SU-DHL-6 (cell line): ENCODE measurements at regions not wholly inside any gene's neighbourhood (a gene's known extent, or its start where the extent isn't known, plus 50 kb on each side); places are given as distances from the start of the nearest gene placed in this dataset.

Experiments
- H2AFZ ChIP-seq: fragments of 200-600 bp; sonication (generic); 2 replicates; pipeline ENCODE4 v1.6.1; 2014; ENCODE audit warnings: low read depth, mild to moderate bottlenecking, moderate library complexity, mixed read lengths, antibody characterized with exemption, low read length; ENCODE audit not compliant: severe bottlenecking
- H3F3A ChIP-seq: fragments of 200-600 bp; shearing (Covaris generic); 2 replicates; pipeline ENCODE4 v1.6.0; 2016; ENCODE audit warnings: antibody characterized with exemption, mild to moderate bottlenecking; ENCODE audit not compliant: insufficient read depth
- H3K27ac ChIP-seq: fragments of 200-600 bp; sonication (generic); 2 replicates; pipeline ENCODE4 v1.5.1; 2016; ENCODE audit warnings: low read depth, mild to moderate bottlenecking, low read length, moderate library complexity, mixed read lengths
- H3K27me3 ChIP-seq: fragments of 200-600 bp; sonication (generic), shearing (Covaris generic); 2 replicates; pipeline ENCODE4 v1.6.0; 2014; ENCODE audit warnings: mild to moderate bottlenecking, low read length
- H3K36me3 ChIP-seq: fragments of 200-600 bp; sonication (generic); 2 replicates; pipeline ENCODE4 v1.6.1; 2014; ENCODE audit warnings: mild to moderate bottlenecking, low read length, mixed read lengths
- H3K4me2 ChIP-seq: fragments of 300-600, 200-600 bp; shearing (Covaris generic), sonication (generic); 2 replicates; pipeline ENCODE4 v1.6.0; 2014; ENCODE audit warnings: low read length, low read depth, mild to moderate bottlenecking; ENCODE audit not compliant: poor library complexity, severe bottlenecking
- H3K4me3 ChIP-seq: fragments of 200-600 bp; sonication (generic); 2 replicates; pipeline ENCODE4 v1.5.1; 2014; ENCODE audit warnings: antibody characterized with exemption, low read length, mild to moderate bottlenecking, mixed read lengths; ENCODE audit not compliant: insufficient read depth, poor library complexity, severe bottlenecking
- H3K79me2 ChIP-seq: fragments of 200-600 bp; sonication (generic); 2 replicates; pipeline ENCODE4 v1.6.1; 2014; ENCODE audit warnings: mild to moderate bottlenecking, low read length, moderate library complexity; ENCODE audit not compliant: insufficient read depth
- H3K9ac ChIP-seq: fragments of 200-600 bp; sonication (generic); 2 replicates; pipeline ENCODE4 v1.7.0; 2014; ENCODE audit warnings: mild to moderate bottlenecking, low read length
- H3K9me2 ChIP-seq: fragments of 200-600 bp; sonication (generic); replicated peaks from 2 replicates; pipeline ENCODE4 v1.6.1; 2014; ENCODE audit warnings: low read length; ENCODE audit not compliant: insufficient read depth
- H3K9me3 ChIP-seq: fragments of 200-600 bp; sonication (generic); 2 replicates; pipeline ENCODE4 v1.6.1; 2014; ENCODE audit warnings: low read length, mixed read lengths; ENCODE audit not compliant: insufficient read depth
- H4K20me1 ChIP-seq: fragments of 200-600 bp; sonication (generic); 2 replicates; pipeline ENCODE4 v1.6.1; 2014; ENCODE audit warnings: low read depth, mild to moderate bottlenecking, antibody characterized with exemption, low read length, moderate library complexity, mixed read lengths
- EZH2phosphoT487 ChIP-seq: fragments of 200-600 bp; sonication (generic), shearing (Covaris generic); conservative IDR thresholded peaks from 2 replicates; pipeline ENCODE4 v1.6.1; 2018; ENCODE audit warnings: mild to moderate bottlenecking, antibody characterized with exemption, low read length, moderate library complexity, mixed read lengths
- TF ChIP-seq, protein P1 (sequence below): fragments of 200-600 bp; sonication (generic); IDR thresholded peaks from one replicate; pipeline ENCODE4 v1.5.1; 2017; ENCODE audit warnings: antibody characterized with exemption, mild to moderate bottlenecking, low read length, moderate library complexity; ENCODE audit not compliant: insufficient read depth, poor library complexity, severe bottlenecking

DNA sequence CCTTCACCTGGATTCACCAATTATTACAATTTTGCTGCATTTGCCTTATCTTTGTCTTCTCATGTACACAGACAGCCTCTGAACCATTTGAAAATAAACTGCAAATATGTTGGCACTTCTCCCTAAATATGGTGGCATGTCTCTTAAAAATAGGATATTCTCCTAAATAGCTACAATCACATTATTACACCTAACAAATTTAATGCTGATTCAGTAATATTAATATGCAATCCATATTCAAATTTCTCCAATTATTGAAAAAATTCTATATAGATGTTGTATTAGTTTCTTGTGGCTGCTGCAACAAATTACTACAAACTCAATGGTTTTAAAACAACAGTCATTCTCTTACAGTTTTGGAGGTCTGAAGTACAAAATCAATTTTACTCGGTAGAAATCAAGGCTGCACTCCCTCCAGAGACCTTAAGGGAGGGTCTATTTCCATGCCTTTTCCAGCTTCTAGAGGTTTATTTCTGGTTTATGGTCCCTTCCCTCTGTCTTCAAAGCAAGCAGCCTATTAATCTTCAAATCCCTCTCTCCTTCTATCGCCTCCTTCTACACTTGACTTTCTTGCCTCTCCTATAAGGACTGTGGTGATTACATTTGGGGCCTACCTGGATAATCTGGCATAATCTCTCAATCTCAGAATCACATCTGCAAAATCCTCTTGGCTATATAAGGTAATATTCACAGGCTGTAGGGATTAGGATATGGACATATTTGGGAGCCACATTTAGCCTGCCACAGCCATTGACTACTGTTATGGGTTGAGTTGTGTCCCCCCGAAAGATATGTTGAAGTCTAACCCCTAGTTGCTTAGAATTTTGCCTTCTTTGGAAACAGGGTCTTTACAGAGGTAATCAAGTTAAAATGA lies 52.5 kb upstream of the BOLA1 start:
- Histone ChIP-seq H3K9ac (peak overlapping the region; percentile 75), H3K4me2 (peak overlapping the region; percentile 97)

DNA sequence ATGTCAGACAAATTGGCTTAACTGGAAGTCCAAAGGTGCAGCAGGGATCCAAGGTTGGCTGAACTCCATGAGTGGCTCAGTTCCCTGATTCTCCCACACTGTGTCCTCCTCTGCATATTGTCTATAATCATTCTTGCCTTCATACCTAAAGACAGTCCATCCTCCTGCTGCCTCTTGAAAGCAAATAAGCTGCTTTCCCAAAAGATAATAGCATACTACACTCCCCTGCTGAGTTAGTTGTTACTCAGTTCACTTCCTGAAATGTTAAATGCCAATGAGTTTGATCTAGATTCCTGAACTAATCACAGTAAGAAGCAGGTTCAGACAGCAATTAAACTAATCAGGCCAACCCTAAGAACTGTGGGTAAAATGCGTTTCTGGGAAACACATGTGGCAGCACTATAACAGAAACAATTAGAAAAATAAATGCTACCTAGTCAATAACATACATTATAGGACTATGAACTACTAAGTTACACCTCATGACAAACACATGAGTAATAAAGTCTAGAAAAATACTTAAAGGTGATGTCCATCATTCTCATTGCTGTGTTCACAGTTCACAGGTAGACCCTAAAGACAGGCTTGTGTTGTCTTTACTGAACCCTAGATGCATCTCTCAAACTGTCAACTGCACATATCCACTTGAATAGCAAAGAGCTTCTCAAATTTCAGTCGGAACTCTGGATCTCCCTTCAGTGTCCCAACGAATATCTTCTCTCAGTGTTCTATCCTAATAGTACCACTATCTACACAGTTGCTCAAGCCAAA lies 50.8 kb upstream of the BOLA1 start:
- no peaks in the 10 kb centered on the region for H3K27me3 ChIP-seq
- peak overlapping the region; percentile 75 for H3K9ac ChIP-seq
- TF ChIP-seq, protein P1, sequence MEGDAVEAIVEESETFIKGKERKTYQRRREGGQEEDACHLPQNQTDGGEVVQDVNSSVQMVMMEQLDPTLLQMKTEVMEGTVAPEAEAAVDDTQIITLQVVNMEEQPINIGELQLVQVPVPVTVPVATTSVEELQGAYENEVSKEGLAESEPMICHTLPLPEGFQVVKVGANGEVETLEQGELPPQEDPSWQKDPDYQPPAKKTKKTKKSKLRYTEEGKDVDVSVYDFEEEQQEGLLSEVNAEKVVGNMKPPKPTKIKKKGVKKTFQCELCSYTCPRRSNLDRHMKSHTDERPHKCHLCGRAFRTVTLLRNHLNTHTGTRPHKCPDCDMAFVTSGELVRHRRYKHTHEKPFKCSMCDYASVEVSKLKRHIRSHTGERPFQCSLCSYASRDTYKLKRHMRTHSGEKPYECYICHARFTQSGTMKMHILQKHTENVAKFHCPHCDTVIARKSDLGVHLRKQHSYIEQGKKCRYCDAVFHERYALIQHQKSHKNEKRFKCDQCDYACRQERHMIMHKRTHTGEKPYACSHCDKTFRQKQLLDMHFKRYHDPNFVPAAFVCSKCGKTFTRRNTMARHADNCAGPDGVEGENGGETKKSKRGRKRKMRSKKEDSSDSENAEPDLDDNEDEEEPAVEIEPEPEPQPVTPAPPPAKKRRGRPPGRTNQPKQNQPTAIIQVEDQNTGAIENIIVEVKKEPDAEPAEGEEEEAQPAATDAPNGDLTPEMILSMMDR: no peak
- TF ChIP-seq EZH2phosphoT487: no peak
- peak overlapping the region; percentile 97 for H3K4me2 ChIP-seq
- H4K20me1 ChIP-seq: no peaks in the 10 kb centered on the region
- H3K9me2 ChIP-seq: no peaks in the 10 kb centered on the region
- H3F3A ChIP-seq: peaks cover 57% of the 10 kb centered on the region
- no peaks in the 10 kb centered on the region for H3K9me3 ChIP-seq
- H2AFZ ChIP-seq: no peak overlapping the region
- H3K79me2 ChIP-seq: peaks cover 62% of the 10 kb centered on the region
- H3K4me3 ChIP-seq: peak overlapping the region; percentile 77
- H3K27ac ChIP-seq: peak overlapping the region; percentile 96
- no peaks in the 10 kb centered on the region for H3K36me3 ChIP-seq

More for the DNA sequence above, 52.5 kb upstream of the BOLA1 start:
- no peaks in the 10 kb centered on the region for H3K36me3 ChIP-seq
- no peaks in the 10 kb centered on the region for H3K27me3 ChIP-seq
- no peak overlapping the region for H2AFZ ChIP-seq
- H3K27ac ChIP-seq: peak overlapping the region; percentile 96
- TF ChIP-seq EZH2phosphoT487: no peak
- TF ChIP-seq, protein P1: no peak
- no peaks in the 10 kb centered on the region for H3K9me3 ChIP-seq
- H3K9me2 ChIP-seq: no peaks in the 10 kb centered on the region
- peak overlapping the region; percentile 31 for H3K4me3 ChIP-seq
- no peaks in the 10 kb centered on the region for H4K20me1 ChIP-seq
- H3F3A ChIP-seq: peaks cover 59% of the 10 kb centered on the region
- H3K79me2 ChIP-seq: peaks cover 64% of the 10 kb centered on the region

DNA sequence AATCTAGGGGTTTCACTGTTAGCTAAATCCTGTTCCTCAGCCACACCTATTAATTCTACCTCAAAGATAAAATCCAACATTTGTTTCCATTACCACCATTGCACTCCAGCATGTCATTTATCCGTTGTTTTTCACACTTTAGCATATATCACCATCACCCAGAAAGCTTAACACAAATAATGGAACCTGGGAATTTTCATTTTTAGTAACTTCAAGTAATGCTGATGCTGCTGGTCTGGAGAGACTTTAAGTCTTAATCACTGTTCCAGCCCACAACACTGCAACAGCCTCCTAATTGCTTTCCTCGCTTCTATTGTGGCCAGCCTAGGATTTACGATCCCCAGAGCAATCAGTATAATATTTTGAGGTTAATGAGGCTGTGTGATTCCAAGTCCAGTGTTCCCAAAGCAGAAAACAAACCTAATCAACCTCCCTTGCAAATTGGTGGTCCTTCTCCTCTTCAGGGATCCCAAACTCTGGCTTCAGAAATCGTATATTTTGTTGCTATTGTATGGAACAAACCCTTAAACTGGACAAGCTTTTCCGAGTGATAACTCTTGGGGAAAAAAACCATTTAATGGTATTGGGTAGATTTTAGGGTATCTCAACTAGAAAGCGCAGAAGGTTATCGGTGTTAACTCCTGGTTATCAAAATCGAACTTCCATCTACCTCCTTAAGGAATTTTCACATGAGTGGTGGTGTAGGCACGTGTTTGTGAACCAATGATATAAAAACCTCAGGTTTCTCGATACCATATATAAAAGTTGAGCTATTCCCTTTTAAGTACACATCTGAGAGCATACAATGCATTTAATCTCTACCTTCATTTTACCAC lies 50.0 kb upstream of the BOLA1 start:
- H3K9ac ChIP-seq: peak overlapping the region; percentile 75
- peaks cover 49% of the 10 kb centered on the region for H3F3A ChIP-seq
- H3K9me3 ChIP-seq: no peaks in the 10 kb centered on the region
- H3K79me2 ChIP-seq: peaks cover 54% of the 10 kb centered on the region
- no peaks in the 10 kb centered on the region for H3K9me2 ChIP-seq
- TF ChIP-seq EZH2phosphoT487: no peak
- TF ChIP-seq, protein P1: no peak
- no peaks in the 10 kb centered on the region for H3K27me3 ChIP-seq
- peak overlapping the region; percentile 77 for H3K4me3 ChIP-seq
- no peaks in the 10 kb centered on the region for H4K20me1 ChIP-seq
- peak overlapping the region; percentile 97 for H3K4me2 ChIP-seq
- H3K27ac ChIP-seq: peak overlapping the region; percentile 96
- no peaks in the 10 kb centered on the region for H3K36me3 ChIP-seq
- no peak overlapping the region for H2AFZ ChIP-seq
